GM21717 (cell line): ENCODE measurements at regions not wholly inside any gene's neighbourhood (a gene's known extent, or its start where the extent isn't known, plus 50 kb on each side); places are given as distances from the start of the nearest gene placed in this dataset.

Experiments used
- ATAC-seq: cut with Tn5 transposase; IDR thresholded peaks from one replicate; pipeline ENCODE4 v1.9.1; 2021; ENCODE audit warnings: mild to moderate bottlenecking, moderate library complexity; ENCODE audit not compliant: unreplicated experiment

- no peak for ATAC-seq
Observed at GRCh38 chr7:67547183-67547907, 550.7 kb downstream of the TYW1 start.

GRCh38 chr7:67549126-67549525, 552.5 kb downstream of the TYW1 start:
- no peak for ATAC-seq

- no peak for ATAC-seq
Observed at GRCh38 chr7:67550801-67551436, 554.3 kb downstream of the TYW1 start.

GRCh38 chr7:67552738-67553137, 556.1 kb downstream of the TYW1 start:
- no peak for ATAC-seq

- ATAC-seq: no peak
Observed at GRCh38 chr7:67553378-67553777, 556.7 kb downstream of the TYW1 start.

- no peak for ATAC-seq
Observed at GRCh38 chr7:67554986-67555385, 558.4 kb downstream of the TYW1 start.

- no peak for ATAC-seq
Observed at GRCh38 chr7:67564959-67565358, 568.3 kb downstream of the TYW1 start.

GRCh38 chr7:67566101-67566500, 569.5 kb downstream of the TYW1 start:
- ATAC-seq: no peak

- ATAC-seq: no peak
Observed at GRCh38 chr7:67571026-67571545, 574.5 kb downstream of the TYW1 start.

GRCh38 chr7:67573639-67574038, 577.0 kb downstream of the TYW1 start:
- no peak for ATAC-seq

- no peak for ATAC-seq
Observed at GRCh38 chr7:67588631-67589030, 592.0 kb downstream of the TYW1 start.

- no peak for ATAC-seq
Observed at GRCh38 chr7:67589183-67589582, 592.5 kb downstream of the TYW1 start.

GRCh38 chr7:67590649-67591048, 594.0 kb downstream of the TYW1 start:
- no peak for ATAC-seq

GRCh38 chr7:67593794-67594193, 597.2 kb downstream of the TYW1 start:
- no peak for ATAC-seq

GRCh38 chr7:67595431-67596180, 599.0 kb downstream of the TYW1 start:
- no peak for ATAC-seq

- ATAC-seq: no peak
Observed at GRCh38 chr7:67597161-67597560, 600.5 kb downstream of the TYW1 start.

GRCh38 chr7:67598469-67598868, 601.8 kb downstream of the TYW1 start:
- no peak for ATAC-seq

GRCh38 chr7:67599331-67600062, 602.9 kb downstream of the TYW1 start:
- ATAC-seq: no peak

GRCh38 chr7:67602246-67602887, 605.7 kb downstream of the TYW1 start:
- no peak for ATAC-seq
